Cardiac muscle cell (in vitro differentiated cells and primary cell): ENCODE measurements at regions not wholly inside any gene's neighbourhood (a gene's known extent, or its start where the extent isn't known, plus 50 kb on each side); places are given as distances from the start of the nearest gene placed in this dataset.

ENCODE experiments used
- DNase-seq, 2 donors: peaks; one replicate each; pipeline versions ENCODE4 v3.0.0 to v3.0.0-alpha.2; 2010 to 2017; ENCODE audit warnings: low read depth in 1 of 2, low spot score in 1 of 2
- H3K27ac ChIP-seq: fragments of 200-600 bp; sonication (generic); 2 replicates; pipeline ENCODE4 v1.5.1; 2016
- H3K27me3 ChIP-seq: fragments of 200-600 bp; sonication (generic); 2 replicates; pipeline ENCODE4 v1.6.0; 2016; ENCODE audit warnings: control low read depth
- H3K36me3 ChIP-seq: fragments of 200-600 bp; sonication (generic); 2 replicates; pipeline ENCODE4 v1.5.1; 2016; ENCODE audit warnings: control low read depth
- H3K4me1 ChIP-seq: fragments of 200-600 bp; sonication (generic); 2 replicates; pipeline ENCODE4 v1.8.1; 2017; ENCODE audit warnings: low read depth, mild to moderate bottlenecking, mixed run types
- H3K4me3 ChIP-seq: fragments of 200-600 bp; sonication (generic); 2 replicates; pipeline ENCODE4 v1.5.1; 2016; ENCODE audit warnings: mild to moderate bottlenecking
- H3K9me3 ChIP-seq: fragments of 200-600 bp; sonication (generic); 2 replicates; pipeline ENCODE4 v1.5.1; 2017; ENCODE audit warnings: low read depth, mild to moderate bottlenecking, control low read depth
- CTCF ChIP-seq: IDR thresholded peaks from 2 replicates; pipeline ENCODE4 v1.5.1; 2012; ENCODE audit warnings: low read depth, mild to moderate bottlenecking, low read length

GRCh38 chr17:73958453-73958852 is 245.0 kb upstream of the RPL38 start:
- no peak for DNase-seq
- Histone ChIP-seq H3K27me3 (no peaks in the 10 kb centered on the region), H3K4me1 (peaks cover 7% of the 10 kb centered on the region), H3K27ac (no peak overlapping the region), H3K36me3 (no peaks in the 10 kb centered on the region), H3K4me3 (no peak overlapping the region), H3K9me3 (no peaks in the 10 kb centered on the region)
- no peak for TF ChIP-seq CTCF

- Histone ChIP-seq H3K4me3 (no peak overlapping the region), H3K9me3 (no peaks in the 10 kb centered on the region), H3K27me3 (no peaks in the 10 kb centered on the region), H3K27ac (no peak overlapping the region), H3K36me3 (no peaks in the 10 kb centered on the region), H3K4me1 (peaks cover 7% of the 10 kb centered on the region)
- no peak for DNase-seq
- TF ChIP-seq CTCF: no peak
Observed at GRCh38 chr17:73960469-73960868, 243.0 kb upstream of the RPL38 start.

- Histone ChIP-seq H3K4me1 (peaks cover 6% of the 10 kb centered on the region), H3K27me3 (no peaks in the 10 kb centered on the region), H3K27ac (no peak overlapping the region), H3K4me3 (no peak overlapping the region), H3K36me3 (no peaks in the 10 kb centered on the region), H3K9me3 (no peaks in the 10 kb centered on the region)
- no peak for DNase-seq
- TF ChIP-seq CTCF: no peak
Observed at GRCh38 chr17:73962308-73962707, 241.2 kb upstream of the RPL38 start.

GRCh38 chr17:73968680-73969079 is 234.8 kb upstream of the RPL38 start:
- peaks cover 8% of the 10 kb centered on the region for H3K27me3 ChIP-seq
- H3K9me3 ChIP-seq: no peaks in the 10 kb centered on the region
- no peak overlapping the region for H3K27ac ChIP-seq
- DNase-seq: no peak
- no peak overlapping the region for H3K4me3 ChIP-seq
- no peaks in the 10 kb centered on the region for H3K4me1 ChIP-seq
- TF ChIP-seq CTCF: no peak
- no peaks in the 10 kb centered on the region for H3K36me3 ChIP-seq

- TF ChIP-seq CTCF: no peak
- Histone ChIP-seq H3K36me3 (no peaks in the 10 kb centered on the region), H3K4me3 (no peak overlapping the region), H3K9me3 (no peaks in the 10 kb centered on the region), H3K4me1 (no peaks in the 10 kb centered on the region), H3K27me3 (peaks cover 8% of the 10 kb centered on the region), H3K27ac (no peak overlapping the region)
- DNase-seq: peak in 1 of 2 donors; percentile 41
Observed at GRCh38 chr17:73969956-73970355, 233.5 kb upstream of the RPL38 start.

GRCh38 chr17:73971127-73971526 is 232.4 kb upstream of the RPL38 start:
- Histone ChIP-seq H3K27ac (no peak overlapping the region), H3K9me3 (no peaks in the 10 kb centered on the region), H3K36me3 (no peaks in the 10 kb centered on the region), H3K4me1 (no peaks in the 10 kb centered on the region), H3K27me3 (peaks cover 8% of the 10 kb centered on the region), H3K4me3 (no peak overlapping the region)
- no peak for DNase-seq
- TF ChIP-seq CTCF: no peak
